HepG2 (cell line): ENCODE measurements at regions not wholly inside any gene's neighbourhood (a gene's known extent, or its start where the extent isn't known, plus 50 kb on each side); places are given as distances from the start of the nearest gene placed in this dataset.

Experiments used
- ATAC-seq: fragments of 200-7000 bp; cut with Tn5 transposase; 3 replicates; pipeline ENCODE4 v1.9.1; 2020; ENCODE audit warnings: mild to moderate bottlenecking, moderate library complexity
- BruUV-seq: library from RNA; stranded (reverse); fragments of 400-500 nt; replicated peaks from 2 replicates; lab custom pipeline; 2021; lab: Mats Ljungman, UMichigan
- CTCF ChIA-PET: fragments of 300-600 bp; formaldehyde crosslinking; extraction: SDS; loops from one replicate; lab custom pipeline; 2021; ENCODE audit warnings: low total read pairs, inconsistent platforms, low intra/inter-chr PET ratio; lab: Yijun Ruan, JAX
- POLR2A ChIA-PET: fragments of 350-600 bp; sonication (Branson Sonifier 250); formaldehyde crosslinking; loops from one replicate; lab custom pipeline; 2020; ENCODE audit warnings: antibody characterized with exemption, inconsistent platforms; lab: Yijun Ruan, JAX
- DNase-seq: peaks from one replicate; pipeline ENCODE4 v3.0.0-alpha.2; 2015; ENCODE audit warnings: low spot score
- FAIRE-seq: peaks from 3 replicates; lab custom pipeline; 2011; peaks lifted over from hg19 to GRCh38; lab: Jason Lieb, UNC
- H2AFZ ChIP-seq: one replicate; pipeline ENCODE4 v1.6.1; 2011; ENCODE audit warnings: low read length, inconsistent platforms
- H3K27ac ChIP-seq: fragments of 300-600 bp; 3 replicates; pipeline ENCODE4 v1.8.0; 2011; ENCODE audit warnings: mixed run types, mild to moderate bottlenecking, mixed read lengths, low read length, inconsistent platforms; ENCODE audit not compliant: insufficient read depth; ENCODE audit errors: extremely low read length
- H3K27me3 ChIP-seq, 2 experiments: fragments of 200-600 bp in 1 of 2; 2 replicates in 1 of 2; 3 replicates in 1 of 2; pipeline versions ENCODE4 v1.6.0 to v1.8.0; 2011; ENCODE audit warnings: low read length in 2 of 2, mild to moderate bottlenecking in 2 of 2, moderate library complexity in 2 of 2, inconsistent platforms in 1 of 2; ENCODE audit not compliant: insufficient read depth in 2 of 2, control insufficient read depth in 1 of 2
- H3K36me3 ChIP-seq, 2 experiments: fragments of 200-600 bp in 1 of 2; replicated peaks in 1 of 2; 2 replicates in 1 of 2; 3 replicates in 1 of 2; pipeline versions ENCODE4 v1.5.1 to v1.8.0; 2011; ENCODE audit warnings: low read length in 2 of 2, inconsistent platforms in 1 of 2; ENCODE audit not compliant: insufficient read depth in 2 of 2, control insufficient read depth in 1 of 2
- H3K4me1 ChIP-seq: 2 replicates; pipeline ENCODE4 v1.5.1; 2012; ENCODE audit warnings: low read length, inconsistent platforms; ENCODE audit not compliant: insufficient read depth
- H3K4me2 ChIP-seq: 2 replicates; pipeline ENCODE4 v1.6.0; 2011; ENCODE audit warnings: low read depth, low read length, inconsistent platforms
- H3K4me3 ChIP-seq, 3 experiments: fragments of 200-600 bp in 1 of 3; sonication (generic), shearing (Covaris generic) in 1 of 3; replicated peaks in 1 of 3; 2 replicates each; pipeline ENCODE4 v1.5.1; 2011 to 2016; ENCODE audit warnings: low read length in 3 of 3, inconsistent platforms in 2 of 3, low read depth in 2 of 3, mild to moderate bottlenecking in 2 of 3, control low read depth in 1 of 3, mixed read lengths in 1 of 3; ENCODE audit not compliant: insufficient read depth in 1 of 3
- H3K79me2 ChIP-seq: one replicate; pipeline ENCODE4 v1.6.1; 2011; ENCODE audit warnings: low read length, inconsistent platforms; ENCODE audit not compliant: insufficient read depth
- H3K9ac ChIP-seq: 2 replicates; pipeline ENCODE4 v1.6.0; 2011; ENCODE audit warnings: mild to moderate bottlenecking, low read depth, low read length, inconsistent platforms; ENCODE audit not compliant: insufficient read depth
- H3K9me3 ChIP-seq: 2 replicates; pipeline ENCODE4 v1.5.1; 2012; ENCODE audit warnings: mild to moderate bottlenecking, low read length
- H4K20me1 ChIP-seq: 2 replicates; pipeline ENCODE4 v1.6.0; 2011; ENCODE audit warnings: inconsistent platforms, mild to moderate bottlenecking, low read length, moderate library complexity; ENCODE audit not compliant: insufficient read depth
- CEBPB ChIP-seq: IDR thresholded peaks from 2 replicates; pipeline ENCODE4 v1.6.1; 2011; ENCODE audit warnings: low read depth, low read length, improper control_type of control experiment, borderline replicate concordance
- NFE2L1 ChIP-seq: sonication (generic); formaldehyde crosslinking; IDR thresholded peaks from 2 replicates; pipeline ENCODE4 v1.4.0; 2020; ENCODE audit warnings: missing genetic modification reagents, mild to moderate bottlenecking, borderline replicate concordance
- SALL1 ChIP-seq: sonication (generic); formaldehyde crosslinking; IDR thresholded peaks from 2 replicates; pipeline ENCODE4 v1.8.0; 2022; ENCODE audit warnings: mild to moderate bottlenecking, missing genetic modification reagents
- TBX3 ChIP-seq: fragments of 450-650 bp; IDR thresholded peaks from 2 replicates; pipeline ENCODE4 v1.6.1; 2017; ENCODE audit warnings: antibody characterized with exemption, mild to moderate bottlenecking, inconsistent platforms, borderline replicate concordance
- TCF7 ChIP-seq: sonication (generic); IDR thresholded peaks from 2 replicates; pipeline ENCODE4 v1.6.1; 2016; ENCODE audit warnings: antibody characterized with exemption, low read depth
- ZNF234 ChIP-seq: sonication (generic); formaldehyde crosslinking; conservative IDR thresholded peaks from 2 replicates; pipeline ENCODE4 v1.5.1; 2020; ENCODE audit warnings: mild to moderate bottlenecking, missing genetic modification reagents
- ZNF652 ChIP-seq: IDR thresholded peaks from 2 replicates; pipeline ENCODE4 v1.6.1; 2016; ENCODE audit warnings: low read depth, borderline replicate concordance
- WGBS: methylation state at CpG from one replicate; pipeline ENCODE4 v1.1.6; 2017; ENCODE audit warnings: low lambda C conversion rate; 5-methylcytosine and 5-hydroxymethylcytosine counted together
- in situ Hi-C: cut with HindIII; loops from 2 replicates; pipeline ENCODE4 v1.10.0; 2017; ENCODE audit warnings: low pct_unique_long_range_greater_than_20kb; ENCODE audit not compliant: extremely low pct_ligation_motif_present
- intact Hi-C: fragments of 100-400 bp; cut with micrococcal nuclease; formaldehyde crosslinking; loops from one replicate; pipeline ENCODE4 v1.10.0; 2022; ENCODE audit not compliant: unreplicated experiment
- TF ChIP-seq, protein P1 (sequence below): sonication (generic); formaldehyde crosslinking; IDR thresholded peaks from 2 replicates; pipeline ENCODE4 v1.5.0; 2020; ENCODE audit warnings: mild to moderate bottlenecking, missing genetic modification reagents
- TF ChIP-seq, protein P2 (sequence below): sonication (generic); formaldehyde crosslinking; IDR thresholded peaks from 2 replicates; pipeline ENCODE4 v1.4.0; 2020; ENCODE audit warnings: missing genetic modification reagents
- TF ChIP-seq, protein P3 (sequence below): conservative IDR thresholded peaks from 2 replicates; pipeline ENCODE4 v1.6.1; 2018; ENCODE audit warnings: missing genetic modification reagents

DNA sequence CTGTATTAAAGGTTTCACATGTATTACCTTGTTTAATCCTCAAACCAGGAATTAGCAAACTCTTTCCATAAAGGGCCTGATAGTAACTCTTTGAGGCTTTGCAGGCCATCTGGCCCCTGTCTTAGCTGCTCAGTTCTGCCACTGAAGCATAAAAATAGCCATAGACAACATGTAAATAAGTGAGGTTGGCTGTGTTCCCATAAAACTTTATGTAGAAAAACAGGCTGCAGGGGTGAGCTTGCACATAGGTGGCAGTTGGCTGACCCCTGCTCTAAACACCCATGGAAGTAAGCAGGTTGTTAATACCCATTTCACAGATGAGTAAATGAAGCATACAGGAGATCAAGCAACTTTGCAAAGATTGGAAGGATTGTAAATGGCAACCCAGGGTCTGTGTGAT, 1279.2 kb upstream of the AUTS2 start (continued):
- TF ChIP-seq, protein P1, sequence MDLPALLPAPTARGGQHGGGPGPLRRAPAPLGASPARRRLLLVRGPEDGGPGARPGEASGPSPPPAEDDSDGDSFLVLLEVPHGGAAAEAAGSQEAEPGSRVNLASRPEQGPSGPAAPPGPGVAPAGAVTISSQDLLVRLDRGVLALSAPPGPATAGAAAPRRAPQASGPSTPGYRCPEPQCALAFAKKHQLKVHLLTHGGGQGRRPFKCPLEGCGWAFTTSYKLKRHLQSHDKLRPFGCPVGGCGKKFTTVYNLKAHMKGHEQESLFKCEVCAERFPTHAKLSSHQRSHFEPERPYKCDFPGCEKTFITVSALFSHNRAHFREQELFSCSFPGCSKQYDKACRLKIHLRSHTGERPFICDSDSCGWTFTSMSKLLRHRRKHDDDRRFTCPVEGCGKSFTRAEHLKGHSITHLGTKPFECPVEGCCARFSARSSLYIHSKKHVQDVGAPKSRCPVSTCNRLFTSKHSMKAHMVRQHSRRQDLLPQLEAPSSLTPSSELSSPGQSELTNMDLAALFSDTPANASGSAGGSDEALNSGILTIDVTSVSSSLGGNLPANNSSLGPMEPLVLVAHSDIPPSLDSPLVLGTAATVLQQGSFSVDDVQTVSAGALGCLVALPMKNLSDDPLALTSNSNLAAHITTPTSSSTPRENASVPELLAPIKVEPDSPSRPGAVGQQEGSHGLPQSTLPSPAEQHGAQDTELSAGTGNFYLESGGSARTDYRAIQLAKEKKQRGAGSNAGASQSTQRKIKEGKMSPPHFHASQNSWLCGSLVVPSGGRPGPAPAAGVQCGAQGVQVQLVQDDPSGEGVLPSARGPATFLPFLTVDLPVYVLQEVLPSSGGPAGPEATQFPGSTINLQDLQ (CRISPR knock-in tag) = no peak

DNA sequence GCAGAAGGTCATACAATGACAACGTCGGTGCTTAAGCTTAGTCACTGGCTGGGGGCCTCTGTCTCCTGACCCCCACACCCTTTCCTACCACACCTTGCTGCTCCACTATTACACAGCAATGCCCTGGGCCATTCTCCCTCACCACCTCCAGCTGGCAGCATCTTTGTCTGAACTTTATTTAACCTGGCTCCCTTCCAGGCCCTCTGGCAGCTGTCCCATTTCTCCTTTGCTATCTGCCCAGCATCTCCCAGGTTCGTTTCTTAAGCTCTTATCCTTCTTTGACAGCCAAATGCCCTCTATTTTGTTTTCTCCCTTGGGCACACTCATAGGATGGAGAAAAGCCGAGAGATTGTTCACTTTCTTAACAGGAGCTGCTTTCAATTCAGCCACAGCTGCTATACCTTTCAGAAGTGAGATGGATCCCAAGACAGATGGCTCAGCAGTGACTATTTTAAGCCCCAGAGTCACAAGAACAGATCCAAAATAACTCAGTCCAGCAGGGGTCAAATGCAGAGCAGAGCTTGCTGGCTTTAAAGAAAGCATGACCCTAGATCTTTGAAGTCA, 1277.1 kb upstream of the AUTS2 start:
- intact Hi-C loops (no loop called here), in situ Hi-C loops (no loop called here)
- H3K4me3 ChIP-seq = no peak overlapping the region
- CTCF ChIA-PET = no interaction called here
- ATAC-seq = no peak
- POLR2A ChIA-PET = no interaction called here
- no peak overlapping the region for H3K4me2 ChIP-seq
- H3K79me2 ChIP-seq = no peaks in the 10 kb centered on the region
- peaks cover 7% of the 10 kb centered on the region for H3K9me3 ChIP-seq
- no peak overlapping the region for H2AFZ ChIP-seq
- WGBS = 0% methylated on average over 4 of the region's 4 CpGs
- no peak for DNase-seq
- TF ChIP-seq, protein P2, sequence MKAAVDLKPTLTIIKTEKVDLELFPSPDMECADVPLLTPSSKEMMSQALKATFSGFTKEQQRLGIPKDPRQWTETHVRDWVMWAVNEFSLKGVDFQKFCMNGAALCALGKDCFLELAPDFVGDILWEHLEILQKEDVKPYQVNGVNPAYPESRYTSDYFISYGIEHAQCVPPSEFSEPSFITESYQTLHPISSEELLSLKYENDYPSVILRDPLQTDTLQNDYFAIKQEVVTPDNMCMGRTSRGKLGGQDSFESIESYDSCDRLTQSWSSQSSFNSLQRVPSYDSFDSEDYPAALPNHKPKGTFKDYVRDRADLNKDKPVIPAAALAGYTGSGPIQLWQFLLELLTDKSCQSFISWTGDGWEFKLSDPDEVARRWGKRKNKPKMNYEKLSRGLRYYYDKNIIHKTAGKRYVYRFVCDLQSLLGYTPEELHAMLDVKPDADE (CRISPR knock-in tag) = no peak
- no peak for TF ChIP-seq NFE2L1 (CRISPR knock-in tag)
- TF ChIP-seq ZNF652 (CRISPR knock-in tag) = no peak
- TF ChIP-seq, protein P3, sequence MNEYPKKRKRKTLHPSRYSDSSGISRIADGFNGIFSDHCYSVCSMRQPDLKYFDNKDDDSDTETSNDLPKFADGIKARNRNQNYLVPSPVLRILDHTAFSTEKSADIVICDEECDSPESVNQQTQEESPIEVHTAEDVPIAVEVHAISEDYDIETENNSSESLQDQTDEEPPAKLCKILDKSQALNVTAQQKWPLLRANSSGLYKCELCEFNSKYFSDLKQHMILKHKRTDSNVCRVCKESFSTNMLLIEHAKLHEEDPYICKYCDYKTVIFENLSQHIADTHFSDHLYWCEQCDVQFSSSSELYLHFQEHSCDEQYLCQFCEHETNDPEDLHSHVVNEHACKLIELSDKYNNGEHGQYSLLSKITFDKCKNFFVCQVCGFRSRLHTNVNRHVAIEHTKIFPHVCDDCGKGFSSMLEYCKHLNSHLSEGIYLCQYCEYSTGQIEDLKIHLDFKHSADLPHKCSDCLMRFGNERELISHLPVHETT = no peak
- no peak for TF ChIP-seq CEBPB
- TF ChIP-seq SALL1 (CRISPR knock-in tag) = no peak
- TF ChIP-seq ZNF234 = no peak
- TF ChIP-seq TCF7 = no peak
- no peak for TF ChIP-seq TBX3
- H3K27ac ChIP-seq = no peak overlapping the region
- H3K27me3 ChIP-seq = no peaks in the 10 kb centered on the region
- no peak overlapping the region for H3K9ac ChIP-seq
- no peaks in the 10 kb centered on the region for H4K20me1 ChIP-seq
- BruUV-seq = no TSS peak
- no peak for FAIRE-seq
- no peaks in the 10 kb centered on the region for H3K36me3 ChIP-seq
- H3K4me1 ChIP-seq = no peaks in the 10 kb centered on the region
